ENCODE measurements at regions not wholly inside any gene's neighbourhood (a gene's known extent, or its start where the extent isn't known, plus 50 kb on each side); places are given as distances from the start of the nearest gene placed in this dataset.

DNA sequence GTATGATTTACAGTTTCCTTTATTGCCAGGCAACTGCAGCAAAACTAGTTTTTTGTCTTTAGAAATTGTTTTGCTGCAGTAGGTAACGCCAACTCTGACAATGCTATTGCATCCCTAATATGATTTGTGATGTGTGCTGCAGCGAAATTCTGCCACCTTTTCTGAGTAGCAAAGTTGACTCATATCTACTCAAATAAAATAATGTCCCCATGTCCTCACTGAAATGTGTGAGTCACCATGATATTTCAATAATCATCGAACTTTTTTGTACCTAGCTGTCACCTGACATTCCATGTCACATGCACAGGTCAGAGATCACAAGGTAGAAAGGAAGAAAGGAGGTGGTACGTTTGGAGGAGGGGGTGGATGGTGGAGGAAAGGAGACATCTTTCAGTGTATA lies 205.0 kb downstream of the RAD51AP2 start:
- intact Hi-C loops (cut with DNase I): no loop called here
- Histone ChIP-seq H3K9me3 (no peaks in the 10 kb centered on the region), H3K36me3 (no peaks in the 10 kb centered on the region), H3K4me3 (no peak overlapping the region), H3K4me1 (no peaks in the 10 kb centered on the region), H3K27ac (no peak overlapping the region), H3K27me3 (no peaks in the 10 kb centered on the region)
- no peak for DNase-seq
- TF ChIP-seq, protein P1, sequence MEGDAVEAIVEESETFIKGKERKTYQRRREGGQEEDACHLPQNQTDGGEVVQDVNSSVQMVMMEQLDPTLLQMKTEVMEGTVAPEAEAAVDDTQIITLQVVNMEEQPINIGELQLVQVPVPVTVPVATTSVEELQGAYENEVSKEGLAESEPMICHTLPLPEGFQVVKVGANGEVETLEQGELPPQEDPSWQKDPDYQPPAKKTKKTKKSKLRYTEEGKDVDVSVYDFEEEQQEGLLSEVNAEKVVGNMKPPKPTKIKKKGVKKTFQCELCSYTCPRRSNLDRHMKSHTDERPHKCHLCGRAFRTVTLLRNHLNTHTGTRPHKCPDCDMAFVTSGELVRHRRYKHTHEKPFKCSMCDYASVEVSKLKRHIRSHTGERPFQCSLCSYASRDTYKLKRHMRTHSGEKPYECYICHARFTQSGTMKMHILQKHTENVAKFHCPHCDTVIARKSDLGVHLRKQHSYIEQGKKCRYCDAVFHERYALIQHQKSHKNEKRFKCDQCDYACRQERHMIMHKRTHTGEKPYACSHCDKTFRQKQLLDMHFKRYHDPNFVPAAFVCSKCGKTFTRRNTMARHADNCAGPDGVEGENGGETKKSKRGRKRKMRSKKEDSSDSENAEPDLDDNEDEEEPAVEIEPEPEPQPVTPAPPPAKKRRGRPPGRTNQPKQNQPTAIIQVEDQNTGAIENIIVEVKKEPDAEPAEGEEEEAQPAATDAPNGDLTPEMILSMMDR (IDR thresholded peaks at IDR 0.05): no peak
- TF ChIP-seq EP300 (IDR thresholded peaks at IDR 0.05) (no peak), POLR2AphosphoS5 (IDR thresholded peaks at IDR 0.05) (no peak)
- 52 to 78% methylated on average over 4 of the region's 4 CpGs for WGBS, 2 donors

DNA sequence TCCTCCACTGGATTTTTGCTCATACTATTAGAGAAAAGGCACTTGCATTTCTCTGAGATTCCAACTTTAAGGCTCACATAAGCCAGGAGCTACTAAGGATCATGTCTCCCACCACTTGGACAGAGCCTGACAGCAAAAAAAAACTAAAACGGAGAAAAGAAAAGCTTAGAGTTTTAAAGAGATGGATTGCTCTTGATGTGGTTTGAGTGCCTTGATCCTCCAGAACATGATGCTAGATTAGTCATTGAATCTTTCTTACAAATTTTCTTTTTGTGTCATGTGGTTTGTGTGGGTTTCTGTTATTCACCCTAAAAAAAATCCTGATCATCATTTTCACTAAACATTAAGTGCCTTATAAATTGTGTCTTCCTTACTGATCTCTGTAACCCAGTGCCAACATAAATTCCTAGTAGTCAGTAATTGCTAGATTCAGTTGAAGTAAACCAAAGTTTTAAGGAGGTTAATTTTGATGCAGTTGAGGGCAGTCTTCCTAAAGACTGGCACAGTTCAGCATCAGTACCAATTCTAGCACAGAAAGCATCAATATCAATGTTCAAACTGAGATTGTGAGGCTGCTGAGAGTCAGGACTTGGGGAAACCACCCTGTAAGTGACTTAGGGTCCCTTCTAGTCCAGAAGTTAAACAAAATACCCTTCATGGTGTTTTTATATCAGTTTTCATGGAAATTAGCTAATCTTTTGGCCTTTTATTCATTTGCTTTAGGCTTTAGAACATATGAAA lies 206.3 kb downstream of the RAD51AP2 start:
- intact Hi-C loops (cut with DNase I): loop anchor here (1.0 kb wide), 1 partner anchor 7 kb away; no protein-coding TSS in a partner anchor
- WGBS, 2 donors: 61 to 71% methylated on average over 1 of the region's 1 CpG

DNA sequence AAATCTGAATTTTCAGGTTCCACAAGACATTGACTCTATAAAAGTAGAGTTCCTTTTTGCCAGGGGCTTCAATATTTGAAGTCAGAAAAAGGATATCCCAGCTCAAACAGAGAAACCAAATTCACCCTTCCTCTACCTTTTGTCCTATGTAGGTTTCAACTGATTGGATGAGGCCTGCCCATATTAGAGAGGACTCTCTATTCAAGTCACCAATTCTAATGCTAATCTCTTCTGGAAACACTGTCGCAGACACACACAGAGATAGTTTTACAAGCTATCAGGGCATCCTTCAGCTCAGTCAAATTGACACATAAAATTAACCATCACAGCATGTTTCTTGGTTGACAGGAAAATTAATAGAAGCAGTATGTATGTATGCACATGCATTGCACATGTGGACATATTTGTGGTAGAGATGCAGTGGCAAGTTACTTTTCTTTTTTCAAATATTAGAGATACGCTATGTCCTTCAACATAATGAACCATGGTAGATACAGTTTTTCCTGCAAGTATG lies 207.1 kb downstream of the RAD51AP2 start:
- Histone ChIP-seq H3K36me3 (no peaks in the 10 kb centered on the region), H3K9me3 (no peaks in the 10 kb centered on the region), H3K4me3 (no peak overlapping the region), H3K27ac (no peak overlapping the region), H3K4me1 (no peaks in the 10 kb centered on the region), H3K27me3 (no peaks in the 10 kb centered on the region)
- DNase-seq: no peak
- WGBS, 2 donors: 99% methylated on average over 2 of the region's 2 CpGs
- TF ChIP-seq EP300 (IDR thresholded peaks at IDR 0.05) (no peak), POLR2AphosphoS5 (IDR thresholded peaks at IDR 0.05) (no peak), POLR2A (IDR thresholded peaks at IDR 0.05) (no peak)
- TF ChIP-seq, protein P1 (IDR thresholded peaks at IDR 0.05): no peak
- intact Hi-C loops (cut with DNase I): loop anchor here (1.0 kb wide), 1 partner anchor 8 kb away; no protein-coding TSS in a partner anchor

More for the DNA sequence above, 206.3 kb downstream of the RAD51AP2 start:
- no peak overlapping the region for H3K4me3 ChIP-seq
- TF ChIP-seq EP300 (IDR thresholded peaks at IDR 0.05): no peak
- TF ChIP-seq POLR2AphosphoS5 (IDR thresholded peaks at IDR 0.05): no peak
- TF ChIP-seq, protein P1 (IDR thresholded peaks at IDR 0.05): no peak
- no peak for TF ChIP-seq POLR2A (IDR thresholded peaks at IDR 0.05)
- DNase-seq: no peak
- no peaks in the 10 kb centered on the region for H3K36me3 ChIP-seq
- no peaks in the 10 kb centered on the region for H3K4me1 ChIP-seq
- H3K27ac ChIP-seq: no peak overlapping the region
- H3K9me3 ChIP-seq: no peaks in the 10 kb centered on the region
- H3K27me3 ChIP-seq: no peaks in the 10 kb centered on the region

DNA sequence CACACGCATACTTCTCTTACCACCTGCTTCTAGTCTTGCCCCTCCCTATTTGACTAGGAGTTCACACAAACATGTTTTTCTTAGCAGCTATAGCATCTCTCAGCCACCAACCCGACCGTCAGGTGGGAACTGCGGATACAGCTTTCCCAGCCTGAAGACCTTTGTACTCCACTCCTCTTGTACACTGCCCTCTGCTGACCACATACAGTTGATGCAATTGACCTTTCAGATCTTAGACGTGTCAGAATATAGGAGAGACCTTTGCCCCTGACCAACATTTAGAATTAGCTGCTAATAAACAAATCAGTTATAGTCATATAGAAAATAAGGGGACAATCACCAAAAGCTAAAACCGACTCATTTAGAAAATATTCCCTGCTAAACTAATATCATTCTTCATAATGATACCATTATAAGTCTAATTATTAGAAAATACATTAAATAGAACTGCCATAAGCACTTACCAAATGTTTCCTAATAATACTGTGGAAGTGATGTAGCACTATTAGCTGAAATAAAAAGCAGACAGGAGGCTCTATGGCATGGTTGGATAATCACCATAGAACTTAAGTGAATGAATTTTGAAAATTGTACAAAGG lies 208.4 kb downstream of the RAD51AP2 start:
- intact Hi-C loops (cut with DNase I): no loop called here
- no peak for TF ChIP-seq EP300 (IDR thresholded peaks at IDR 0.05)
- TF ChIP-seq, protein P1 (IDR thresholded peaks at IDR 0.05): peak in 2 of 4 experiments; percentile 19 to 36
- no peaks in the 10 kb centered on the region for H3K9me3 ChIP-seq
- no peaks in the 10 kb centered on the region for H3K4me1 ChIP-seq
- no peak overlapping the region for H3K27ac ChIP-seq
- WGBS, 2 donors: 7 to 23% methylated on average over 6 of the region's 6 CpGs
- no peak for DNase-seq
- H3K36me3 ChIP-seq: no peaks in the 10 kb centered on the region
- H3K27me3 ChIP-seq: no peaks in the 10 kb centered on the region
- no peak overlapping the region for H3K4me3 ChIP-seq

Measured in sigmoid colon (tissue), 6 donors.